SU-DHL-6 (cell line): ENCODE measurements at regions not wholly inside any gene's neighbourhood (a gene's known extent, or its start where the extent isn't known, plus 50 kb on each side); places are given as distances from the start of the nearest gene placed in this dataset.

Experiments
- H2AFZ ChIP-seq: fragments of 200-600 bp; sonication (generic); 2 replicates; pipeline ENCODE4 v1.6.1; 2014; ENCODE audit warnings: low read depth, mild to moderate bottlenecking, moderate library complexity, mixed read lengths, antibody characterized with exemption, low read length; ENCODE audit not compliant: severe bottlenecking
- H3F3A ChIP-seq: fragments of 200-600 bp; shearing (Covaris generic); 2 replicates; pipeline ENCODE4 v1.6.0; 2016; ENCODE audit warnings: antibody characterized with exemption, mild to moderate bottlenecking; ENCODE audit not compliant: insufficient read depth
- H3K27ac ChIP-seq: fragments of 200-600 bp; sonication (generic); 2 replicates; pipeline ENCODE4 v1.5.1; 2016; ENCODE audit warnings: low read depth, mild to moderate bottlenecking, low read length, moderate library complexity, mixed read lengths
- H3K27me3 ChIP-seq: fragments of 200-600 bp; sonication (generic), shearing (Covaris generic); 2 replicates; pipeline ENCODE4 v1.6.0; 2014; ENCODE audit warnings: mild to moderate bottlenecking, low read length
- H3K36me3 ChIP-seq: fragments of 200-600 bp; sonication (generic); 2 replicates; pipeline ENCODE4 v1.6.1; 2014; ENCODE audit warnings: mild to moderate bottlenecking, low read length, mixed read lengths
- H3K4me2 ChIP-seq: fragments of 300-600, 200-600 bp; shearing (Covaris generic), sonication (generic); 2 replicates; pipeline ENCODE4 v1.6.0; 2014; ENCODE audit warnings: low read length, low read depth, mild to moderate bottlenecking; ENCODE audit not compliant: poor library complexity, severe bottlenecking
- H3K4me3 ChIP-seq: fragments of 200-600 bp; sonication (generic); 2 replicates; pipeline ENCODE4 v1.5.1; 2014; ENCODE audit warnings: antibody characterized with exemption, low read length, mild to moderate bottlenecking, mixed read lengths; ENCODE audit not compliant: insufficient read depth, poor library complexity, severe bottlenecking
- H3K79me2 ChIP-seq: fragments of 200-600 bp; sonication (generic); 2 replicates; pipeline ENCODE4 v1.6.1; 2014; ENCODE audit warnings: mild to moderate bottlenecking, low read length, moderate library complexity; ENCODE audit not compliant: insufficient read depth
- H3K9ac ChIP-seq: fragments of 200-600 bp; sonication (generic); 2 replicates; pipeline ENCODE4 v1.7.0; 2014; ENCODE audit warnings: mild to moderate bottlenecking, low read length
- H3K9me2 ChIP-seq: fragments of 200-600 bp; sonication (generic); replicated peaks from 2 replicates; pipeline ENCODE4 v1.6.1; 2014; ENCODE audit warnings: low read length; ENCODE audit not compliant: insufficient read depth
- H3K9me3 ChIP-seq: fragments of 200-600 bp; sonication (generic); 2 replicates; pipeline ENCODE4 v1.6.1; 2014; ENCODE audit warnings: low read length, mixed read lengths; ENCODE audit not compliant: insufficient read depth
- H4K20me1 ChIP-seq: fragments of 200-600 bp; sonication (generic); 2 replicates; pipeline ENCODE4 v1.6.1; 2014; ENCODE audit warnings: low read depth, mild to moderate bottlenecking, antibody characterized with exemption, low read length, moderate library complexity, mixed read lengths
- EZH2phosphoT487 ChIP-seq: fragments of 200-600 bp; sonication (generic), shearing (Covaris generic); conservative IDR thresholded peaks from 2 replicates; pipeline ENCODE4 v1.6.1; 2018; ENCODE audit warnings: mild to moderate bottlenecking, antibody characterized with exemption, low read length, moderate library complexity, mixed read lengths
- TF ChIP-seq, protein P1 (sequence below): fragments of 200-600 bp; sonication (generic); IDR thresholded peaks from one replicate; pipeline ENCODE4 v1.5.1; 2017; ENCODE audit warnings: antibody characterized with exemption, mild to moderate bottlenecking, low read length, moderate library complexity; ENCODE audit not compliant: insufficient read depth, poor library complexity, severe bottlenecking

DNA sequence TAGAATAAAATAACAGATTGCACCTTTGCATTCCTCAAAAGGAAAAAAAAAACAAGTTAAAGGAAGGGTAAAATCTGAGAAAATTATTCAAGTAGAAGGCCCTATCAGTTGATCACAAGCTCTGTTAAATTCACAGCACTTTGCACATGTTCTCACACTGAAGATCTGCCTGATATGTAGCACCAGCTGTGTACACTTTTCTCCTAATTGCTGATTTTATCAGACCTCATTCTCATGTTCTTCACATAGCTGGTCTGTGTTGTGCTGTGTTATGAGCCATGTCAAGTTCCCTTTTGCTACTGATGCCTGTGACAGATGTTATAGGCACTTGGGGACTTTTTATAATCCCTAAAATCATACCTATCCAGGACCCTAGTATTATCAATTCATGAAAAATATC is 390.4 kb upstream of the PRR16 start:
- no peaks in the 10 kb centered on the region for H3K9me2 ChIP-seq
- H3K4me2 ChIP-seq, result no peak overlapping the region
- H3K27me3 ChIP-seq, result no peaks in the 10 kb centered on the region
- H3K4me3 ChIP-seq, result no peak overlapping the region
- no peaks in the 10 kb centered on the region for H3K36me3 ChIP-seq
- no peak overlapping the region for H3K27ac ChIP-seq
- no peaks in the 10 kb centered on the region for H3F3A ChIP-seq
- TF ChIP-seq, protein P1, sequence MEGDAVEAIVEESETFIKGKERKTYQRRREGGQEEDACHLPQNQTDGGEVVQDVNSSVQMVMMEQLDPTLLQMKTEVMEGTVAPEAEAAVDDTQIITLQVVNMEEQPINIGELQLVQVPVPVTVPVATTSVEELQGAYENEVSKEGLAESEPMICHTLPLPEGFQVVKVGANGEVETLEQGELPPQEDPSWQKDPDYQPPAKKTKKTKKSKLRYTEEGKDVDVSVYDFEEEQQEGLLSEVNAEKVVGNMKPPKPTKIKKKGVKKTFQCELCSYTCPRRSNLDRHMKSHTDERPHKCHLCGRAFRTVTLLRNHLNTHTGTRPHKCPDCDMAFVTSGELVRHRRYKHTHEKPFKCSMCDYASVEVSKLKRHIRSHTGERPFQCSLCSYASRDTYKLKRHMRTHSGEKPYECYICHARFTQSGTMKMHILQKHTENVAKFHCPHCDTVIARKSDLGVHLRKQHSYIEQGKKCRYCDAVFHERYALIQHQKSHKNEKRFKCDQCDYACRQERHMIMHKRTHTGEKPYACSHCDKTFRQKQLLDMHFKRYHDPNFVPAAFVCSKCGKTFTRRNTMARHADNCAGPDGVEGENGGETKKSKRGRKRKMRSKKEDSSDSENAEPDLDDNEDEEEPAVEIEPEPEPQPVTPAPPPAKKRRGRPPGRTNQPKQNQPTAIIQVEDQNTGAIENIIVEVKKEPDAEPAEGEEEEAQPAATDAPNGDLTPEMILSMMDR, result no peak
- TF ChIP-seq EZH2phosphoT487, result no peak
- no peak overlapping the region for H3K9ac ChIP-seq
- H3K79me2 ChIP-seq, result no peaks in the 10 kb centered on the region
- H2AFZ ChIP-seq, result no peak overlapping the region
- no peaks in the 10 kb centered on the region for H4K20me1 ChIP-seq
- no peaks in the 10 kb centered on the region for H3K9me3 ChIP-seq

GRCh38 chr5:120080781-120081180 is 383.3 kb upstream of the PRR16 start:
- Histone ChIP-seq H3K27ac (no peak overlapping the region), H3K79me2 (no peaks in the 10 kb centered on the region), H3K4me2 (no peak overlapping the region), H2AFZ (no peak overlapping the region), H3K36me3 (no peaks in the 10 kb centered on the region), H3K9me2 (no peaks in the 10 kb centered on the region), H3K4me3 (no peak overlapping the region), H3K9ac (no peak overlapping the region), H3K27me3 (no peaks in the 10 kb centered on the region), H3K9me3 (no peaks in the 10 kb centered on the region), H3F3A (no peaks in the 10 kb centered on the region), H4K20me1 (no peaks in the 10 kb centered on the region)
- no peak for TF ChIP-seq EZH2phosphoT487

- TF ChIP-seq, protein P1, result no peak
- no peak for TF ChIP-seq EZH2phosphoT487
- no peaks in the 10 kb centered on the region for H4K20me1 ChIP-seq
- H3K9me3 ChIP-seq, result no peaks in the 10 kb centered on the region
- H3K4me2 ChIP-seq, result no peak overlapping the region
- H3K27me3 ChIP-seq, result no peaks in the 10 kb centered on the region
- H3K36me3 ChIP-seq, result no peaks in the 10 kb centered on the region
- H3F3A ChIP-seq, result no peaks in the 10 kb centered on the region
- no peaks in the 10 kb centered on the region for H3K79me2 ChIP-seq
- no peaks in the 10 kb centered on the region for H3K9me2 ChIP-seq
- H3K4me3 ChIP-seq, result no peak overlapping the region
- no peak overlapping the region for H3K27ac ChIP-seq
- no peak overlapping the region for H2AFZ ChIP-seq
- no peak overlapping the region for H3K9ac ChIP-seq
Measured at GRCh38 chr5:120082316-120083068, 381.6 kb upstream of the PRR16 start.

DNA sequence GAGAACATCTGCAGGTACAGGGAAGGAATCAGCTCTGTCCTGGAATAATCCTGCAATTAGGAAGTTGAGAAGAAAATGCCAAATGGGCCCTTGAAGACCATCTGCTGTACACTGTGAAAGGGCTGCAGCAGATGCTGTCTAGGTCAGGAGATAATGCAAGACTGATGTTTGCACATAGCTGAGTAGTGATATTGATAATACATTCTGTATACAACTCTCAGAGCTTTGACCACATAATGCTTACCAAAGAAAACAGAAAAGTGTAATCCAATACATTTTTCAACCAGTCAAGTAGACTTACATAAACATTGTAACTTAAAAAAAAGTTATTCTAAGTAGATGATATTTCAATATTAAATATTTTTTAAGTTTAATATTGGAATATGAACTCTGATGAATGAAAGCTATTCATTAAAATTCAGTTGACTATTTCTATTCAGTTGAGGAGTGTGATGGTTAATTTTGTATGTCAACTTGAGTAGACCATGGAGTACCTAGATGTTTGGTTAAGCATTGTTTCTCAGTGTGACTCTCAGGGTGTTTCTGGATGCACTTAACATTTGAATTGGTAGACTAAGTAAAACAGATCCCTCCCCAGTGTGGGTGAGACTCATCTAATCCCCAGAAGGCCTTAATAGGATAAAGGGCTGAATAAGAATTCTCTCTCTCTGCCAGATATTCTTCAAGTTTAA is 380.1 kb upstream of the PRR16 start:
- no peaks in the 10 kb centered on the region for H3K27me3 ChIP-seq
- no peak for TF ChIP-seq EZH2phosphoT487
- TF ChIP-seq, protein P1, result no peak
- H2AFZ ChIP-seq, result no peak overlapping the region

More for the DNA sequence above, 380.1 kb upstream of the PRR16 start:
- Histone ChIP-seq H3K36me3 (no peaks in the 10 kb centered on the region), H3K4me3 (no peak overlapping the region), H4K20me1 (no peaks in the 10 kb centered on the region), H3K27ac (no peak overlapping the region), H3F3A (no peaks in the 10 kb centered on the region), H3K9me2 (no peaks in the 10 kb centered on the region), H3K9ac (no peak overlapping the region), H3K79me2 (no peaks in the 10 kb centered on the region), H3K4me2 (no peak overlapping the region), H3K9me3 (no peaks in the 10 kb centered on the region)
